Activated CD8-positive, alpha-beta memory T cell treated with anti-CD3 and anti-CD28 coated beads, Interleukin-2, amount 10 ng/mL, durations not matched to agents 7 days and 5 days (primary cell): ENCODE measurements at regions not wholly inside any gene's neighbourhood (a gene's known extent, or its start where the extent isn't known, plus 50 kb on each side); places are given as distances from the start of the nearest gene placed in this dataset.
A peak's percentile ranks its signal among the peaks of the same experiment; 100 is the strongest.

Source experiments
- ATAC-seq: fragments of 150-1000 bp; cut with Tn5 transposase; one replicate; pipeline ENCODE4 v1.10.0; 2021; ENCODE audit warnings: moderate library complexity
- CTCF ChIA-PET: fragments of 350-600 bp; sonication (Branson Sonifier 250); formaldehyde crosslinking; loops from one replicate; lab custom pipeline; 2021; ENCODE audit warnings: antibody characterized with exemption; lab: Charles Lee
- DNase-seq: peaks from one replicate; pipeline ENCODE4 v3.0.0-alpha.2; 2020
- H3K27ac Mint-ChIP-seq: one replicate; pipeline ENCODE4 v1.8.0; 2021; ENCODE audit warnings: mild to moderate bottlenecking, mixed read lengths
- H3K27me3 Mint-ChIP-seq: one replicate; pipeline ENCODE4 v1.8.0; 2021; ENCODE audit warnings: mixed read lengths
- H3K36me3 Mint-ChIP-seq: one replicate; pipeline ENCODE4 v1.8.0; 2021; ENCODE audit warnings: mild to moderate bottlenecking, mixed read lengths
- H3K4me1 Mint-ChIP-seq: one replicate; pipeline ENCODE4 v1.8.0; 2021; ENCODE audit warnings: mixed read lengths
- H3K4me3 Mint-ChIP-seq: one replicate; pipeline ENCODE4 v1.8.0; 2021; ENCODE audit warnings: mild to moderate bottlenecking, moderate library complexity, mixed read lengths
- H3K9me3 Mint-ChIP-seq: one replicate; pipeline ENCODE4 v1.8.0; 2022; ENCODE audit warnings: low read depth, mixed read lengths

DNA sequence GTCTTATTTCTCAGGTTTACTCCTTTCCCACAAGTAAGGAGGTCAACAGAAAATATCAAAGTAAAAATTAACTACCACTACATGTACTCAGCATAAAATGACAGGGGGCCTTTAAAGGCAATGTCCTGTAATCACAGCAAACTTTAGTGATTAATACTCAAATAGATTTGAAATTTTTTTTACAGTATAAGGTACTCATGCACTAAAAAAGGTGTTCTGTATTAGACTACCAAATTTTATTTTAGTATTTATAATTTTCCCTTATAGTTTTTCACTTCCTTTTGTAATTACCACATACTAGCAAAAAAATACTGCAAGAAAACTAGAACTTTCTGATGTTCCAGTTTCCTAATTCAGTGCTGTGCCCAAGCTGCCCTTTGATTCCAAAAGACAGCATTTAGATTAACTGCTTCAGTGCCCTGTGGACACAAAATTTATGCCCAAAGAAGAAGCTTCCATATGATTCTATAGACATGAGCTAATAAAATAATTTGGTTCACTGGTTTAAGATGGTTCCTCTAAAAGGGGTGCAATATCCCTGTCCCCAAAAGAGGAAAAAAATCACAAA is 70.6 kb downstream of the KLF12 start:
- DNase-seq (no peak), ATAC-seq (no peak)
- H3K9me3 Mint-ChIP-seq, result no peaks in the 10 kb centered on the region
- H3K27me3 Mint-ChIP-seq, result no peaks in the 10 kb centered on the region
- peak overlapping the region; percentile 80 for H3K4me3 Mint-ChIP-seq
- peak overlapping the region; percentile 98 for H3K27ac Mint-ChIP-seq
- CTCF ChIA-PET, result interaction anchor here (2.1 kb wide), 2 partner anchors 124 to 223 kb away, joined by 4 to 10 read pairs; no protein-coding TSS in a partner anchor
- H3K36me3 Mint-ChIP-seq, result peaks cover 32% of the 10 kb centered on the region
- peaks cover 69% of the 10 kb centered on the region for H3K4me1 Mint-ChIP-seq

DNA sequence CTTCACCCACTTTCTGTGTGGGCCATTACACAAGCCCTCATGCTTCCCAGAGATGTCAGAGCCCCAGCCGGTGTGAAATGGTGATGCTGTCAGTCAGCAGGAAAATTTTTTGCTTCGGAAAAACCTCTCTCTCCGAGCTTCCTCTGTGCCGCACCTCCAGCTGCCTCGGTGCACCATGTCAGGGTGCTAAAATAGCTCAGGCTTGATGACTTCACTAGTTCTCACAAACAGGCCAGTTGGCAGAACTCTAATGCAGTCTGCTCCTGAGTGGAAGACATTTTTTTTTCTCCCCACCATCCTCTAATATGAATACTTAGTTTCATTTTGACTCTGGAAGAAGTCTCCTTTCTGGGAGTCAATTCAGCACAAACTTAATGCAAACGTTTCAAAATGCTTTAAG is 71.3 kb downstream of the KLF12 start:
- Mint-ChIP-seq H3K4me1 (peaks cover 67% of the 10 kb centered on the region), H3K9me3 (no peaks in the 10 kb centered on the region), H3K36me3 (peaks cover 30% of the 10 kb centered on the region), H3K27me3 (no peaks in the 10 kb centered on the region), H3K4me3 (peak overlapping the region; percentile 80), H3K27ac (peak overlapping the region; percentile 98)
- CTCF ChIA-PET, result interaction anchor here (0.9 to 2.1 kb wide), 6 partner anchors 11 to 228 kb away, joined by 3 to 10 read pairs (median 4); no protein-coding TSS in a partner anchor
- DNase-seq, result peak; percentile 68
- ATAC-seq, result peak; percentile 83

- Mint-ChIP-seq H3K9me3 (no peaks in the 10 kb centered on the region), H3K4me1 (peaks cover 66% of the 10 kb centered on the region), H3K36me3 (peaks cover 32% of the 10 kb centered on the region), H3K27ac (peak overlapping the region; percentile 98), H3K4me3 (peak overlapping the region; percentile 80), H3K27me3 (no peaks in the 10 kb centered on the region)
- ATAC-seq (peak; percentile 65), DNase-seq (peak; percentile 58)
- CTCF ChIA-PET, result interaction anchor here (0.9 to 2.1 kb wide), 8 partner anchors 10 to 227 kb away, joined by 3 to 10 read pairs (median 4); no protein-coding TSS in a partner anchor
These were observed 72.1 kb downstream of the KLF12 start for GRCh38 chr13:74061926-74062595.

DNA sequence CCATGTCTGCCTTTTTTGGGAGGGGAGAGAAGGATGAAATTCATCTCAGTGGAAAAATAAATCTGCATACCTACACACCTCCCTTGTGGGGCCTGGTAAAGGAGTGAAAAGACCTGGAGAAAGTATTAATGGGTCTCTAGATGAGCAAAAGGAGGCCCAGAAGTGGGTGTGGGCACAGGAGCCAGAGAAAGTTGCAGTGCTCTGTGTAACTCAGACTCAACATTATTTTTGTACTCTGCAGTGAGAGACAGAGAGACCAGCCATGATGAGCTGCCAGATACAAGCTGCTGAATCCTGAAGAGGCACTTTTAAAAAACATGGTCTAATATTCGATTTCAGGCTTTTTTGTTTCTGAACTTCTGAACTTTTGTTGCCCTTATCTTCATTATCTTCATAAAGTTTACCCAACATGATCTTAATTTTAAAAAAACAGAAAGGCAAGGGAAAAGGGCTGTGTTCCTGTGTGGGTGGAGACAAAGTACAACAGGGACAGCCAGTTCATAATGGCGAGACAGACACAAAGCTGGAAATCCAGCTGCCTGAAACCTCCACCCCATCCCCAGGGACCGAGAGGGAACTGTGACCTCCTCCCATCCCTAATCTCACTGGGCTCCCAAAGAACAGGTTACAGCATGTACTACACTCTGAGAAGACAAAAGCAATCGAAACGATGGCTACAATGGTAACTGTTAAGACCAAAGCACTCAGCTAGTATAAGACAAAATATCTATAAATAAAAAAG is 77.2 kb downstream of the KLF12 start:
- ATAC-seq (no peak), DNase-seq (no peak)
- Mint-ChIP-seq H3K27ac (no peak overlapping the region), H3K9me3 (no peaks in the 10 kb centered on the region), H3K27me3 (no peaks in the 10 kb centered on the region), H3K36me3 (peaks cover 28% of the 10 kb centered on the region), H3K4me1 (peaks cover 46% of the 10 kb centered on the region), H3K4me3 (no peak overlapping the region)
- CTCF ChIA-PET, result interaction anchor here (1.3 to 2.0 kb wide), 2 partner anchors 17 to 18 kb away, joined by 3 to 6 read pairs; no protein-coding TSS in a partner anchor

DNA sequence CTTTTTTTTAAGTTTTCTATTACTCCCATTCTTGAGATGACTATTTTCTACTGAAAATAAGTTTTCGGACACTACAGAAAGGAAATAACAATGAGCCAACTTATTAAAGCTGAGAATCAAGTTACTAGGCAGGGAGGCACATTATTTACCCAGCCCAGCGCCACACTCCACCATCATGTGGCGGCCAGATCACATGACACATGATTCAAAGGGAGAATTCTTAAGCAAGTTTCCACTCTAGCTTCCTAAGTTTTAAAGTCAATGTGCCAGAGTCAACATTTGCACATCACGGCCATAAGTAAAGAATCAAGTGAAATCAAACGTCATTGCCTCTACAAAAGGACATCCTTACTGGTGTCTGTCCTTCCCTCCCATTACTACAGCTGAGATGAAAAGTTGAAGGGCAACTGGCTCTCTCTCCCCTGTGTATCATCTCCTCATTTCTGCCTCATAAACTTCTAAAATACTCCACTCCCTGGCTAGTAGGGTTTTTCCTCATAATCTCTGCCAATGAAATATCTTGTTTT is 81.7 kb downstream of the KLF12 start:
- CTCF ChIA-PET, result interaction anchor here (1.3 to 1.4 kb wide), 2 partner anchors 10 to 25 kb away, joined by 3 to 4 read pairs; no protein-coding TSS in a partner anchor
- Mint-ChIP-seq H3K4me3 (no peak overlapping the region), H3K27me3 (no peaks in the 10 kb centered on the region), H3K36me3 (peaks cover 8% of the 10 kb centered on the region), H3K27ac (no peak overlapping the region), H3K4me1 (peaks cover 27% of the 10 kb centered on the region), H3K9me3 (no peaks in the 10 kb centered on the region)
- ATAC-seq, result no peak
- no peak for DNase-seq

DNA sequence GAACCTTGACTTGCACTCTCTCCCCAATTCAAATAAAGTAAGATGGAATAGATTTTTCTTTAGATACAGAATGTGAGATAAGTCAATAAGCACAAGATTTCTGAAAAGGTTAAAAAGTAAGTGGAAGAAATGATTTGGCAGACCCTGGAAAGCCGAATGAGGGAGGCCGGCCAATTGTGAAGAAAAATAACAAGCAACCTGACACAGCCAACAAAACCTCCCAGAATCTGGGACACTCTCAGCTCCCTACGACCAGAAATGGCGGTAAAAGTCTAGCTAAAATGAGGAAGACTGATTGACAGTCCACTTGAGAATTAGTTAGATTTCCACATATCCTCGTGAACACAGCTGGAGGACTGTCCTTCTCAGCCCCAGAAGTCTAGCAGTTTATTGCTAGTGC is 85.4 kb downstream of the KLF12 start:
- no peak for DNase-seq
- peaks cover 19% of the 10 kb centered on the region for H3K4me1 Mint-ChIP-seq
- peaks cover 15% of the 10 kb centered on the region for H3K36me3 Mint-ChIP-seq
- CTCF ChIA-PET, result no interaction called here
- H3K27me3 Mint-ChIP-seq, result no peaks in the 10 kb centered on the region
- no peak overlapping the region for H3K27ac Mint-ChIP-seq
- H3K9me3 Mint-ChIP-seq, result no peaks in the 10 kb centered on the region
- H3K4me3 Mint-ChIP-seq, result no peak overlapping the region
- no peak for ATAC-seq

- no peaks in the 10 kb centered on the region for H3K9me3 Mint-ChIP-seq
- DNase-seq, result no peak
- H3K4me3 Mint-ChIP-seq, result no peak overlapping the region
- H3K4me1 Mint-ChIP-seq, result peaks cover 19% of the 10 kb centered on the region
- no peak for ATAC-seq
- CTCF ChIA-PET, result interaction anchor here (0.6 kb wide), 1 partner anchor 450 kb away, joined by 3 read pairs; no protein-coding TSS in a partner anchor
- H3K36me3 Mint-ChIP-seq, result peaks cover 15% of the 10 kb centered on the region
- no peak overlapping the region for H3K27ac Mint-ChIP-seq
- H3K27me3 Mint-ChIP-seq, result no peaks in the 10 kb centered on the region
These were observed 86.1 kb downstream of the KLF12 start for GRCh38 chr13:74047931-74048600.

GRCh38 chr13:74046431-74046830 is 87.8 kb downstream of the KLF12 start:
- Mint-ChIP-seq H3K4me1 (peaks cover 17% of the 10 kb centered on the region), H3K9me3 (no peaks in the 10 kb centered on the region)
- CTCF ChIA-PET, result no interaction called here

DNA sequence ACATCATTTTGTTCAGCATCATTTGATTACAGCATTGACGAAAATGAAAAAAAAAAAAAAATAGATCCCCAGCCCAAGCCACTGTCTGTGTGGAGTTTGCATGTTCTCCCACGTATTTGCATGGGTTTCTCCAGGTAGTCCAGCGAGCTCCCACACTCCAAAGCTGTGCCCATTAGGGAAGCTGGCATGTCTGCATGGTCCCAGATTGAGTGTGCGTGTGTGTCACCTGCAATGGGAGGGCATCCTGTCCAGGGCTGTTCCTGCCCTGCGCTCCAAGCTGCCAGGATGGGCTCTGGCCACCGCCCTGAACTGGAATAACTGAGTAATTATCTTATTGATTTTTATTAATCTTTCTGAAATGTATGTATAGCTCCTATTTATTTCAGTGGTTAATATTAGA is 88.6 kb downstream of the KLF12 start:
- ATAC-seq (no peak), DNase-seq (no peak)
- Mint-ChIP-seq H3K4me1 (peaks cover 14% of the 10 kb centered on the region), H3K27ac (no peak overlapping the region), H3K27me3 (no peaks in the 10 kb centered on the region), H3K9me3 (no peaks in the 10 kb centered on the region), H3K4me3 (no peak overlapping the region), H3K36me3 (peaks cover 9% of the 10 kb centered on the region)
- CTCF ChIA-PET, result interaction anchor here (0.7 kb wide), 1 partner anchor 9 kb away, joined by 3 read pairs; no protein-coding TSS in a partner anchor

More at GRCh38 chr13:74046431-74046830, 87.8 kb downstream of the KLF12 start:
- no peak for DNase-seq
- Mint-ChIP-seq H3K27me3 (no peaks in the 10 kb centered on the region), H3K4me3 (no peak overlapping the region), H3K27ac (no peak overlapping the region), H3K36me3 (peaks cover 12% of the 10 kb centered on the region)
- ATAC-seq, result no peak

GRCh38 chr13:74043237-74043636 is 91.0 kb downstream of the KLF12 start:
- H3K27ac Mint-ChIP-seq, result no peak overlapping the region
- no peak for DNase-seq
- CTCF ChIA-PET, result no interaction called here

GRCh38 chr13:74040200-74040599 is 94.0 kb downstream of the KLF12 start:
- Mint-ChIP-seq H3K4me3 (no peak overlapping the region), H3K36me3 (peaks cover 7% of the 10 kb centered on the region), H3K9me3 (no peaks in the 10 kb centered on the region), H3K27me3 (no peaks in the 10 kb centered on the region), H3K27ac (no peak overlapping the region), H3K4me1 (peaks cover 32% of the 10 kb centered on the region)
- DNase-seq (no peak), ATAC-seq (peak; percentile 55)
- CTCF ChIA-PET, result interaction anchor here (1.3 to 1.6 kb wide), 3 partner anchors 12 to 59 kb away, joined by 3 to 6 read pairs (median 3); no protein-coding TSS in a partner anchor

More at GRCh38 chr13:74043237-74043636, 91.0 kb downstream of the KLF12 start:
- Mint-ChIP-seq H3K27me3 (no peaks in the 10 kb centered on the region), H3K4me1 (peaks cover 14% of the 10 kb centered on the region), H3K36me3 (peaks cover 7% of the 10 kb centered on the region), H3K9me3 (no peaks in the 10 kb centered on the region), H3K4me3 (no peak overlapping the region)
- no peak for ATAC-seq

GRCh38 chr13:74039667-74040066 is 94.5 kb downstream of the KLF12 start:
- CTCF ChIA-PET, result interaction anchor here (1.4 to 1.6 kb wide), 3 partner anchors 18 to 91 kb away, joined by 3 to 6 read pairs (median 3); no protein-coding TSS in a partner anchor

More at GRCh38 chr13:74039667-74040066, 94.5 kb downstream of the KLF12 start:
- Mint-ChIP-seq H3K9me3 (no peaks in the 10 kb centered on the region), H3K27ac (no peak overlapping the region), H3K4me1 (peaks cover 34% of the 10 kb centered on the region), H3K27me3 (no peaks in the 10 kb centered on the region), H3K4me3 (no peak overlapping the region), H3K36me3 (peaks cover 5% of the 10 kb centered on the region)
- DNase-seq (no peak), ATAC-seq (no peak)
